Skeletal muscle cell (primary cell): ENCODE measurements at regions not wholly inside any gene's neighbourhood (a gene's known extent, or its start where the extent isn't known, plus 50 kb on each side); places are given as distances from the start of the nearest gene placed in this dataset.

Experiments used
- DNase-seq: peaks from one replicate; pipeline ENCODE4 v3.0.0-alpha.2; 2010; ENCODE audit warnings: low read depth
- H3K4me3 ChIP-seq: 2 replicates; pipeline ENCODE4 v1.5.1; 2011; ENCODE audit warnings: low read depth, mild to moderate bottlenecking, control low read depth, low read length, moderate library complexity

GRCh38 chr9:120153258-120153657 lies 426.7 kb downstream of the CDK5RAP2 start:
- H3K4me3 ChIP-seq = no peak overlapping the region
- DNase-seq = no peak

GRCh38 chr9:120152295-120152694 lies 427.7 kb downstream of the CDK5RAP2 start:
- no peak overlapping the region for H3K4me3 ChIP-seq
- DNase-seq = no peak

GRCh38 chr9:120151806-120152205 lies 428.2 kb downstream of the CDK5RAP2 start:
- H3K4me3 ChIP-seq = no peak overlapping the region
- no peak for DNase-seq

- no peak overlapping the region for H3K4me3 ChIP-seq
- DNase-seq = no peak
Observed at GRCh38 chr9:120151149-120151548, 428.8 kb downstream of the CDK5RAP2 start.

- DNase-seq = no peak
Observed at GRCh38 chr9:120138955-120139354, 441.0 kb downstream of the CDK5RAP2 start.

GRCh38 chr9:120137186-120137840 lies 442.7 kb downstream of the CDK5RAP2 start:
- no peak overlapping the region for H3K4me3 ChIP-seq
- no peak for DNase-seq

More at GRCh38 chr9:120138955-120139354, 441.0 kb downstream of the CDK5RAP2 start:
- no peak overlapping the region for H3K4me3 ChIP-seq

- DNase-seq = no peak
- H3K4me3 ChIP-seq = no peak overlapping the region
Observed at GRCh38 chr9:120136696-120137095, 443.3 kb downstream of the CDK5RAP2 start.

GRCh38 chr9:120117081-120117480 lies 462.9 kb downstream of the CDK5RAP2 start:
- no peak overlapping the region for H3K4me3 ChIP-seq
- no peak for DNase-seq

GRCh38 chr9:120110520-120110919 lies 469.4 kb downstream of the CDK5RAP2 start:
- no peak for DNase-seq

GRCh38 chr9:120109242-120109641 lies 470.7 kb downstream of the CDK5RAP2 start:
- no peak for DNase-seq

More at GRCh38 chr9:120110520-120110919, 469.4 kb downstream of the CDK5RAP2 start:
- H3K4me3 ChIP-seq = no peak overlapping the region

GRCh38 chr9:120107138-120107537 lies 472.8 kb downstream of the CDK5RAP2 start:
- H3K4me3 ChIP-seq = no peak overlapping the region
- no peak for DNase-seq

More at GRCh38 chr9:120109242-120109641, 470.7 kb downstream of the CDK5RAP2 start:
- no peak overlapping the region for H3K4me3 ChIP-seq

GRCh38 chr9:120104771-120105170 lies 475.2 kb downstream of the CDK5RAP2 start:
- no peak for DNase-seq
- H3K4me3 ChIP-seq = no peak overlapping the region

GRCh38 chr9:120100595-120100994 lies 479.4 kb downstream of the CDK5RAP2 start:
- no peak for DNase-seq

GRCh38 chr9:120099065-120099464 lies 480.9 kb downstream of the CDK5RAP2 start:
- DNase-seq = no peak
- H3K4me3 ChIP-seq = no peak overlapping the region

More at GRCh38 chr9:120100595-120100994, 479.4 kb downstream of the CDK5RAP2 start:
- no peak overlapping the region for H3K4me3 ChIP-seq

GRCh38 chr9:120098584-120098983 lies 481.4 kb downstream of the CDK5RAP2 start:
- no peak overlapping the region for H3K4me3 ChIP-seq
- no peak for DNase-seq

- DNase-seq = no peak
- H3K4me3 ChIP-seq = no peak overlapping the region
Observed at GRCh38 chr9:120091206-120091605, 488.8 kb downstream of the CDK5RAP2 start.

- H3K4me3 ChIP-seq = no peak overlapping the region
- DNase-seq = no peak
Observed at GRCh38 chr9:120080849-120081248, 499.1 kb downstream of the CDK5RAP2 start.

- H3K4me3 ChIP-seq = no peak overlapping the region
- no peak for DNase-seq
Observed at GRCh38 chr9:120078112-120078511, 501.9 kb downstream of the CDK5RAP2 start.

- no peak for DNase-seq
- H3K4me3 ChIP-seq = no peak overlapping the region
Observed at GRCh38 chr9:120071760-120072159, 508.2 kb downstream of the CDK5RAP2 start.

GRCh38 chr9:120066315-120066714 lies 513.7 kb downstream of the CDK5RAP2 start:
- no peak overlapping the region for H3K4me3 ChIP-seq
- DNase-seq = no peak

- no peak for DNase-seq
Observed at GRCh38 chr9:120065151-120065550, 514.8 kb downstream of the CDK5RAP2 start.

More at GRCh38 chr9:120065151-120065550, 514.8 kb downstream of the CDK5RAP2 start:
- no peak overlapping the region for H3K4me3 ChIP-seq
